A673 (cell line): ENCODE measurements at regions not wholly inside any gene's neighbourhood (a gene's known extent, or its start where the extent isn't known, plus 50 kb on each side); places are given as distances from the start of the nearest gene placed in this dataset.

Experiments used
- BruUV-seq: library from RNA; stranded (reverse); fragments of 400-500 nt; replicated peaks from 2 replicates; lab custom pipeline; 2021; lab: Mats Ljungman, UMichigan
- CTCF ChIA-PET: fragments of 300-600 bp; sonication (Branson Sonifier 250); formaldehyde crosslinking; loops from one replicate; lab custom pipeline; 2022; ENCODE audit warnings: antibody characterized with exemption; lab: Charles Lee
- POLR2A ChIA-PET: fragments of 300-600 bp; sonication (Branson Sonifier 250); formaldehyde crosslinking; loops from one replicate; lab custom pipeline; 2022; ENCODE audit warnings: antibody characterized with exemption; ENCODE audit not compliant: low non-redundant PET; lab: Charles Lee
- DNase-seq: peaks from one replicate; pipeline ENCODE4 v3.0.0-alpha.2; 2015; ENCODE audit warnings: low spot score
- H3K27ac ChIP-seq: fragments of 200-600 bp; sonication (generic); 2 replicates; pipeline ENCODE4 v1.5.1; 2016; ENCODE audit warnings: mixed run types, low read depth, mild to moderate bottlenecking, mixed read lengths, antibody characterized with exemption, low read length; ENCODE audit not compliant: poor library complexity, severe bottlenecking
- H3K27me3 ChIP-seq: fragments of 200-600 bp; sonication (generic); replicated peaks from 2 replicates; pipeline ENCODE4 v1.6.1; 2017; ENCODE audit warnings: mixed run types, low read depth, mild to moderate bottlenecking, mixed read lengths, antibody characterized with exemption, low read length; ENCODE audit not compliant: insufficient read depth, poor library complexity
- H3K36me3 ChIP-seq: fragments of 200-600 bp; sonication (generic); 2 replicates; pipeline ENCODE4 v1.6.1; 2016; ENCODE audit warnings: mixed run types, mild to moderate bottlenecking, mixed read lengths, antibody characterized with exemption, low read length; ENCODE audit not compliant: insufficient read depth, poor library complexity, severe bottlenecking
- H3K4me1 ChIP-seq: fragments of 200-600 bp; sonication (generic); 2 replicates; pipeline ENCODE4 v1.6.1; 2017; ENCODE audit warnings: mixed run types, mild to moderate bottlenecking, mixed read lengths, antibody characterized with exemption, low read length; ENCODE audit not compliant: insufficient read depth, poor library complexity, severe bottlenecking
- H3K4me3 ChIP-seq: fragments of 200-600 bp; sonication (generic); 2 replicates; pipeline ENCODE4 v1.5.1; 2016; ENCODE audit warnings: low read depth, mixed run types, mild to moderate bottlenecking, mixed read lengths, low read length; ENCODE audit not compliant: poor library complexity, severe bottlenecking
- H3K9me3 ChIP-seq: fragments of 200-600 bp; sonication (generic); 2 replicates; pipeline ENCODE4 v1.6.1; 2016; ENCODE audit warnings: mixed run types, low read depth, mild to moderate bottlenecking, mixed read lengths, antibody characterized with exemption, low read length; ENCODE audit not compliant: poor library complexity, severe bottlenecking
- CTCF ChIP-seq: fragments of 300-800, 200-600 bp; sonication (generic); conservative IDR thresholded peaks from 2 replicates; pipeline ENCODE4 v1.5.1; 2017; ENCODE audit warnings: low read depth, mild to moderate bottlenecking, antibody characterized with exemption, low read length, moderate library complexity, mixed read lengths
- EZH2 ChIP-seq: fragments of 200-600 bp; sonication (generic); IDR thresholded peaks from 2 replicates; pipeline ENCODE4 v1.6.1; 2017; ENCODE audit warnings: borderline replicate concordance, low read depth, mild to moderate bottlenecking, mixed read lengths, antibody characterized with exemption, low read length; ENCODE audit not compliant: poor library complexity, severe bottlenecking
- intact Hi-C: fragments of 100-400 bp; cut with micrococcal nuclease; formaldehyde crosslinking; loops from one replicate; pipeline ENCODE4 v1.10.0; 2022; ENCODE audit not compliant: unreplicated experiment

DNA sequence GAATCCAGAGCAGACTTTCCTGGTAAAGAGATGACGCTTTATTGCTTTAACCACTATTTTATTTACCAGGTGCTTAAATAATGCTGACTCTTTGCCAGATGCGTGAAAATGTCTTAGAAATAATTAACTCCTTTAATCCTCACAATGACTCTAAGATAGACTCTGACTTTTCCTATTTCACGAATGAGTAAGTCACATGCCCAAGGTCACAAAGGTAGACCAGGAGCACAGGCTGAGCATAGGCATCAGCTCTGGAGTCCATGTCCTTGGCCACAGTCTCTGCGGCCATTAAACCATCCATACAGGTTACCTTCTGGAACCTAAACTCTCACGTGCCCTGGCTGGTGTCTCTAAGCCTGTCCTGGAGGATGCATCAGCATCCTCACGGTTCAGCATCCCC lies 87.3 kb downstream of the ERCC5 start:
- no peaks in the 10 kb centered on the region for H3K36me3 ChIP-seq
- H3K4me1 ChIP-seq, result no peaks in the 10 kb centered on the region
- CTCF ChIA-PET, result no interaction called here
- H3K27me3 ChIP-seq, result no peaks in the 10 kb centered on the region
- H3K9me3 ChIP-seq, result no peaks in the 10 kb centered on the region
- DNase-seq, result no peak
- H3K27ac ChIP-seq, result no peak overlapping the region
- BruUV-seq, result no TSS peak
- intact Hi-C loops, result no loop called here
- POLR2A ChIA-PET, result no interaction called here
- TF ChIP-seq EZH2, result no peak
- no peak for TF ChIP-seq CTCF
- H3K4me3 ChIP-seq, result no peak overlapping the region

GRCh38 chr13:102932331-102932730 lies 86.5 kb downstream of the ERCC5 start:
- POLR2A ChIA-PET, result no interaction called here
- BruUV-seq, result no TSS peak
- TF ChIP-seq CTCF (no peak), EZH2 (no peak)

GRCh38 chr13:102930566-102930965 lies 84.7 kb downstream of the ERCC5 start:
- ChIA-PET POLR2A (no interaction called here), CTCF (no interaction called here)
- H3K27me3 ChIP-seq, result no peaks in the 10 kb centered on the region
- no peaks in the 10 kb centered on the region for H3K4me1 ChIP-seq
- no peak overlapping the region for H3K27ac ChIP-seq
- no peaks in the 10 kb centered on the region for H3K36me3 ChIP-seq
- intact Hi-C loops, result no loop called here
- TF ChIP-seq CTCF, result no peak
- TF ChIP-seq EZH2, result no peak
- BruUV-seq, result no TSS peak
- H3K4me3 ChIP-seq, result no peak overlapping the region
- H3K9me3 ChIP-seq, result no peaks in the 10 kb centered on the region
- DNase-seq, result peak; percentile 24

More at GRCh38 chr13:102932331-102932730, 86.5 kb downstream of the ERCC5 start:
- Histone ChIP-seq H3K4me3 (no peak overlapping the region), H3K9me3 (no peaks in the 10 kb centered on the region), H3K4me1 (no peaks in the 10 kb centered on the region), H3K27ac (no peak overlapping the region), H3K27me3 (no peaks in the 10 kb centered on the region), H3K36me3 (no peaks in the 10 kb centered on the region)
- intact Hi-C loops, result no loop called here
- CTCF ChIA-PET, result no interaction called here
- no peak for DNase-seq
